SH-SY5Y (cell line): ENCODE measurements at regions not wholly inside any gene's neighbourhood (a gene's known extent, or its start where the extent isn't known, plus 50 kb on each side); places are given as distances from the start of the nearest gene placed in this dataset.

ENCODE experiments used
- GATA2 ChIP-seq: IDR thresholded peaks from 2 replicates; pipeline ENCODE4 v1.6.1; 2011; ENCODE audit warnings: mild to moderate bottlenecking, low read depth, low read length
- GATA3 ChIP-seq: IDR thresholded peaks from 2 replicates; pipeline ENCODE4 v1.6.1; 2011; ENCODE audit warnings: low read depth, mild to moderate bottlenecking, low read length, moderate library complexity

- TF ChIP-seq GATA2 (no peak), GATA3 (no peak)
Observed at GRCh38 chr2:67616749-67617148, 219.6 kb downstream of the ETAA1 start.
